ENCODE measurements at regions not wholly inside any gene's neighbourhood (a gene's known extent, or its start where the extent isn't known, plus 50 kb on each side); places are given as distances from the start of the nearest gene placed in this dataset.
A peak's percentile ranks its signal among the peaks of the same experiment; 100 is the strongest.

DNA sequence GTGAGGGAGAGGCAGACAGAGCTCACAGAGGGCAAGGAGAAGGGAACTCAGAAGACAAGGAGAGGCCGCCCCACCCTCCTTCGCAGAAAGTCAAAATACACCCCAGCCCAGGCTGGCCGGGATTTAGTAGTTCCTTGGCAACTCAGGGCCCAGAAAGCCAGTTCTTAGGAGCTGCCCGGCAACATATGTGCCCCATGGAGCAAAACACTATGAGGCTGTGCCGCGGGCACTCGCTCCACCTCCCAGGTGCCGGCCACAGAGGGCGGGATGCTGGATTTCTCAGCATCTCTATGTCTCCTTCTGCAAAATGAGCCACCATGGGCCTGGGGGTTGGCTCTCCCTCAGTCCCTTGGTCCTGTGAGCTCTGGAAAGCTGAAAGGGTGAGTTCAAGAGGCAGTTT lies 93.8 kb upstream of the CACNA1A start:
- Histone ChIP-seq H2AFZ (replicated peaks) (no peak overlapping the region), H4K20me1 (ENCODE audit: low read depth) (no peaks in the 10 kb centered on the region), H3K9ac (no peak overlapping the region), H3K27me3 (no peaks in the 10 kb centered on the region), H3K4me3 (no peak overlapping the region), H3K4me2 (no peak overlapping the region), H3K27ac (no peak overlapping the region), H3K4me1 (peaks cover 2% of the 10 kb centered on the region), H3F3A (ENCODE audit: low read depth) (peaks cover 3% of the 10 kb centered on the region), H3K79me2 (ENCODE audit: low read depth) (no peaks in the 10 kb centered on the region), H3K36me3 (no peaks in the 10 kb centered on the region), H3K9me3 (ENCODE audit: low read depth) (no peaks in the 10 kb centered on the region)
- no peak overlapping the region for H3K27ac Mint-ChIP-seq
- peaks cover 3% of the 10 kb centered on the region for H3K4me1 Mint-ChIP-seq
- H3K4me3 Mint-ChIP-seq = no peak overlapping the region
- no peak for TF ChIP-seq EZH2phosphoT487 (IDR thresholded peaks at IDR 0.05)
- no peak for TF ChIP-seq EZH2 (IDR thresholded peaks at IDR 0.05)
- TF ChIP-seq, protein P1, sequence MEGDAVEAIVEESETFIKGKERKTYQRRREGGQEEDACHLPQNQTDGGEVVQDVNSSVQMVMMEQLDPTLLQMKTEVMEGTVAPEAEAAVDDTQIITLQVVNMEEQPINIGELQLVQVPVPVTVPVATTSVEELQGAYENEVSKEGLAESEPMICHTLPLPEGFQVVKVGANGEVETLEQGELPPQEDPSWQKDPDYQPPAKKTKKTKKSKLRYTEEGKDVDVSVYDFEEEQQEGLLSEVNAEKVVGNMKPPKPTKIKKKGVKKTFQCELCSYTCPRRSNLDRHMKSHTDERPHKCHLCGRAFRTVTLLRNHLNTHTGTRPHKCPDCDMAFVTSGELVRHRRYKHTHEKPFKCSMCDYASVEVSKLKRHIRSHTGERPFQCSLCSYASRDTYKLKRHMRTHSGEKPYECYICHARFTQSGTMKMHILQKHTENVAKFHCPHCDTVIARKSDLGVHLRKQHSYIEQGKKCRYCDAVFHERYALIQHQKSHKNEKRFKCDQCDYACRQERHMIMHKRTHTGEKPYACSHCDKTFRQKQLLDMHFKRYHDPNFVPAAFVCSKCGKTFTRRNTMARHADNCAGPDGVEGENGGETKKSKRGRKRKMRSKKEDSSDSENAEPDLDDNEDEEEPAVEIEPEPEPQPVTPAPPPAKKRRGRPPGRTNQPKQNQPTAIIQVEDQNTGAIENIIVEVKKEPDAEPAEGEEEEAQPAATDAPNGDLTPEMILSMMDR (IDR thresholded peaks at IDR 0.05) = no peak
- DNase-seq (ENCODE audit: low spot score) = no peak
- H3K9me3 Mint-ChIP-seq = no peaks in the 10 kb centered on the region
- peaks cover 9% of the 10 kb centered on the region for H3K27me3 Mint-ChIP-seq (ENCODE audit: insufficient read depth, low read depth)
- no peaks in the 10 kb centered on the region for H3K36me3 Mint-ChIP-seq

DNA sequence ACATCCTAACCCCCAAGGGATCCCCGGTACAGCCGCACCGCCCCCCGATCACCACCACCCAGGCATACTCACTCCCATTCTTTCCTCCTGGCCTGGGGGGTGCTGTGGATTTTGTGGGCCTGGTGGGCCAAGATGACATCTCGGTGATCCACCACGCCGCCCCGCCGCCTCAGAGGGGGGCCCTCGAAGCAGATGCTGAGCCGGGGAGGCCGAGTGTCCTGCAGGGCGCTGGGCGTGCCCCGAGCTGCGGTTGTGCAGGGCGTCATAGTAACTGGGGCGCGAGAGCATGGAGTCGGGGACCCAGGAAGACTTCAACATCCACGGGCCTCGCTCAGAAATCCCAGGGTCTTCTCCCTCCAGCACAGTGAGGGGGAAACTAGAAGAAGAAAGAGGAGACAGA lies 93.4 kb upstream of the CACNA1A start:
- no peak overlapping the region for H3K27ac Mint-ChIP-seq
- H3K27ac ChIP-seq = no peak overlapping the region
- H3K4me2 ChIP-seq = no peak overlapping the region
- no peaks in the 10 kb centered on the region for H4K20me1 ChIP-seq (ENCODE audit: low read depth)
- H3K9me3 Mint-ChIP-seq = no peaks in the 10 kb centered on the region
- no peak overlapping the region for H3K4me3 ChIP-seq
- H3K27me3 Mint-ChIP-seq (ENCODE audit: insufficient read depth, low read depth) = peaks cover 11% of the 10 kb centered on the region
- no peak for DNase-seq (ENCODE audit: low spot score)
- H3K9ac ChIP-seq = no peak overlapping the region
- no peaks in the 10 kb centered on the region for H3K27me3 ChIP-seq
- no peaks in the 10 kb centered on the region for H3K36me3 ChIP-seq
- H3K79me2 ChIP-seq (ENCODE audit: low read depth) = no peaks in the 10 kb centered on the region
- no peak overlapping the region for H2AFZ ChIP-seq (replicated peaks)
- TF ChIP-seq EZH2phosphoT487 (IDR thresholded peaks at IDR 0.05) (no peak), EZH2 (IDR thresholded peaks at IDR 0.05) (no peak)
- TF ChIP-seq, protein P1 (IDR thresholded peaks at IDR 0.05) = no peak
- no peaks in the 10 kb centered on the region for H3K9me3 ChIP-seq (ENCODE audit: low read depth)
- peaks cover 3% of the 10 kb centered on the region for H3K4me1 Mint-ChIP-seq
- H3K4me3 Mint-ChIP-seq = peak overlapping the region; percentile 41
- H3F3A ChIP-seq (ENCODE audit: low read depth) = no peaks in the 10 kb centered on the region
- H3K4me1 ChIP-seq = no peaks in the 10 kb centered on the region
- no peaks in the 10 kb centered on the region for H3K36me3 Mint-ChIP-seq

DNA sequence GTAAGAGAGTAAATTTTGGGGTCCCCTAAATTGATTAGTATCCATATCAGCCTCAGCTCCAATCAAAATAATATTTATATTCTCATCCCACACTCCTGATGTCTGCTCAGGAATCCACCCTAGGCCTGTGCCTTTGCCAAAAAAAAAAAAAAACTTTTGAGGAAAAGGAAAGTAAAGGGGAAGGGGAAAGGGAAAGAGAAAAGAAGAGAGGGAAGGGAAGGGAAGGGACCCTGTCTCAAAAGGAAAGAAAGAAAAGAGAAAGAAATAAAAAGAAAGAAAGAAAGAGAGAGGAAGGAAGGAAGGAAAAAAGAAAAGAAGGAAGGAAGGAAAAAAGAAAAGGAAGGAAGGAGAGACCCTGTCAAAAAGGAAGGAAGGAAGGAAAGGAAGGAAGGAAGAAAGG lies 91.8 kb upstream of the CACNA1A start:
- Histone ChIP-seq H3K4me1 (no peaks in the 10 kb centered on the region), H3K9ac (no peak overlapping the region), H3K4me3 (no peak overlapping the region), H3K27ac (no peak overlapping the region), H2AFZ (replicated peaks) (no peak overlapping the region), H3F3A (ENCODE audit: low read depth) (no peaks in the 10 kb centered on the region), H3K36me3 (no peaks in the 10 kb centered on the region), H3K27me3 (no peaks in the 10 kb centered on the region), H4K20me1 (ENCODE audit: low read depth) (no peaks in the 10 kb centered on the region), H3K9me3 (ENCODE audit: low read depth) (no peaks in the 10 kb centered on the region), H3K4me2 (no peak overlapping the region), H3K79me2 (ENCODE audit: low read depth) (no peaks in the 10 kb centered on the region)
- Mint-ChIP-seq H3K9me3 (no peaks in the 10 kb centered on the region), H3K36me3 (no peaks in the 10 kb centered on the region), H3K4me3 (no peak overlapping the region), H3K27me3 (ENCODE audit: insufficient read depth, low read depth) (peaks cover 9% of the 10 kb centered on the region), H3K4me1 (peaks cover 3% of the 10 kb centered on the region), H3K27ac (no peak overlapping the region)
- no peak for DNase-seq (ENCODE audit: low spot score)
- TF ChIP-seq, protein P1 (IDR thresholded peaks at IDR 0.05) = no peak
- TF ChIP-seq EZH2phosphoT487 (IDR thresholded peaks at IDR 0.05) (no peak), EZH2 (IDR thresholded peaks at IDR 0.05) (no peak)
